ENCODE measurements at regions not wholly inside any gene's neighbourhood (a gene's known extent, or its start where the extent isn't known, plus 50 kb on each side); places are given as distances from the start of the nearest gene placed in this dataset.

DNA sequence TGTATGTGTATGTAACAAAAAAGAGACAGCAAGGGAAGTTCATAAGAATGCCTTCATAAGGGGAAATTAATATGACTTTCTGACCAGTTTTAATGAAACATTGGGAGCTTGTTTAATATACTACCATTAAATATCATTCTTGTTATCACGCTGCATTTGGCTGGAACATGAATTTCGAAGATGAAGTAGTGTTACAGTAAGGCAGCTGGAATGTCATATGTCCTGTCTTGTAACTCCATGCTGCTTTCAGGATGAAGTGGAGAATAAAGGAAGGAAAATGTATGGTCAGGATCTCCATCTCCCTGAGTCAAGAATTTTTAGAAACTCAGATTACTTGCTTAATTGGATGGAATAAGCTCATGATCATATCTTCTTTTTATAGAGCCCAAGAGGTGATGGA is 61.5 kb upstream of the DMAC1 start:
- DNase-seq: no peak

GRCh38 chr9:7860335-7860709 is 60.7 kb upstream of the DMAC1 start:
- no peak for DNase-seq

- no peak for DNase-seq
These were observed 60.2 kb upstream of the DMAC1 start for GRCh38 chr9:7859701-7860334.

DNA sequence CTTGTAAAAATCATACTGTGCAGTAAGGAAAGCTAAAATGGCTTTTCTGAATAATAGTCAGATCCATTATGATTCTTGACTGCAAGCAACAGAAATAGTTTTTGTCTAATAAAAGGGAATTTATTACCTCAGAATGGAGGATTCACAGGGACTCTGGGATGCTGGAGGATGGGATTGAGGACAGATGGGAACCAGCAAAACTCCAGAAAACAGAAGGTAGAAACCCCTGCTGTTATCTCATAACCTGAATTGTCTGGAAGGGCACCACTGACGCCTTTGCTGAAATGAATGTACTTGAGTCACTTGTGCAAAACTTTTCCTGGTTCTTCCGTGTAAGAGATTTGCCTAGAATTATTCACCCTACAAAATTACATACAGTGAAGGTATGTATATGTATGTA is 58.6 kb upstream of the DMAC1 start:
- DNase-seq: no peak

- no peak for DNase-seq
These were observed 55.2 kb upstream of the DMAC1 start for GRCh38 chr9:7854763-7855162.

Measured in fibroblast of skin of scalp (primary cell).